Retina (tissue), 1 donor: ENCODE measurements at regions not wholly inside any gene's neighbourhood (a gene's known extent, or its start where the extent isn't known, plus 50 kb on each side); places are given as distances from the start of the nearest gene placed in this dataset.

ENCODE experiments used
- DNase-seq: peaks from one replicate; pipeline ENCODE4 v3.0.0-alpha.2; 2016

DNA sequence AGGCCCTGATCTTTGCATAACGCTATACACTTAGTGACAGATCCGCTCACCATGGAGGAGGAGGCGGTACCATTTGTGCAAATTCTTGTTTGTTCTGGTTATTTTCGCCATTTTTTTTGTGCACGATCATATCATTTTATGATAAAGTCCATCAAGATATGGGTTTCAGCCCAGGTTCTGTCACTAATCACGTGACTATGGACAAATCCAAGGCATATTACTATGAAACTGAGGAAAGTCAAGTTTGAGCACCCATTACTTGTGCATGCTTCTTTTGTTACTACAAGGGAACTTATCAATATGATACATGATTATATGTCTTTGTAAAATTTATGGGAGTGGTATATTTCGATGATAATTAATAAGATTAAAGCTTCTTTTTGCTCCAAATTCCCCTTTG lies 829.5 kb downstream of the ROBO2 start:
- DNase-seq = no peak

DNA sequence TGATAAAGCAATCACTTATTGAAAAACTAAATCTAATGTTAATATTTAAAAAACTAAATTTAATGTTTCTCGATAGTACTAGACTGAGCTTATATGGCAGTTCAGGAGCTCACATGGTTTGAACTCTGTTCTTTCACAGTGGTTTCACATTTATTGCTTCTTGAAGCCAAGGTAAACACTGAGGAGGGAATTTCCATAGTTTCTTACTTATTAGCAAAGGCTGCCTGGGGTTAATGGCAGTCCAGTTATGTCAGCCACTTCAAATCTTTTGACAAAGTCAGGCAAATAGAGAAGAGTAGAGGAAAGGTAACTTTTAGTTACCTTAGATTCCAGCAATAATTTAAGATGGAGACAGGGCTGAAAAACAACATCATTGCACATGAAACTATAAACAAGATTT lies 831.5 kb downstream of the ROBO2 start:
- DNase-seq = no peak

- DNase-seq = no peak
Measured at GRCh38 chr3:77873598-77873997, 833.7 kb downstream of the ROBO2 start.

DNA sequence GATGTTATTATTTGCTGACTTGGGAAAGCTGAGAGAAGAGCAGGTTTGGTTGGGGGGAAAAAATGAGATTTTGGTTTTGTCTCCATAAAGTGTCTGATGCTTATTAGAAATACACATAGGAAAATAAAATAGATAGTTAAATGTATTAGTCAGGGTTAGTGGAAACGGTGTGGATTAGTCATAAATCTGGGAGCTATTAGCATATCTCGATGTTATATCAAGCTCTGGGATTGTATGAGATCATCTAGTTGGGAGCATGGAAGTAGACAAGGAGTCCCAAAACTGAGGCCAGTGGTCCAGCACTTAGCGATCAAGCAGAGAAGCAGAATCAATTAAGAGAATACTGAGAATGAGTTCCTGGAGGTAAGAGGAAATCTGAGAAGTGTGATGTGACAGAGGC lies 845.5 kb downstream of the ROBO2 start:
- DNase-seq = no peak

DNA sequence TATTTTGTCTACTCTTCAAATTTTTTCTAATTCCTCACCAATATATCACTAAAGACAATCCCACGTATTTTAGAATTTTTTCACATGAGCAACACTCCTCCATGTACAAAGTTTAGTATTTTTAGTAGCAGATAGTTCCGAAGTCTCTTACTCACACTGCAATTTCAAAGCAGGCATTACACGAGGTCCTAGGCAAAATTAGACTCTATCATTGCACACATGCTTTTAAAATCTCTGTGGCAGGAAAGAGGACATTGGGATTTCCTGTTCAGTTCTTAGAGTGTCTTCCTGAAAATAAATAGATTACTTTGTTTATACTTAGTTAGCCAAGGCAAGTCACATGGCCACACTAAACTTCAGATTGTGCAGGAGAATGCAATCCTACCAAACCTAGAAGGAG lies 847.7 kb downstream of the ROBO2 start:
- DNase-seq = no peak

DNA sequence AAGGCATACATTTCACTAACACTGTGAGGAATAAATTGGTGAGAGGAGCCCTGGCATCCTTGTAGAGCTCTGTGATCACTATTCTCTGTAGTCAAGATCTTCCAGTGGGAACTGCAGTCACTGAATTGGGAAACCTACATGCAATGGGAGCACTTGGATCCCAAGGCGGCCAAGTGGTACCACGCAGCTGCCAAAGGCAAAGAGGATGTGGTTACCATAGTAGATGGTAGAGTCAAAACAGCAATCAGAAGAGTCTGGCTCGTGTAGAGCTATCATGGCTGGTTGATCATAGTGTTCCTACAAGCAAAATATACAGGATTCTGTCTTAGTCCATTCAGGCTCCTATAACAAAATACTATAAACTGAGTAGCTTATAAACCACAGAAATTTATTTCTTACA lies 849.7 kb downstream of the ROBO2 start:
- no peak for DNase-seq

GRCh38 chr3:77898621-77899020 lies 858.7 kb downstream of the ROBO2 start:
- DNase-seq = no peak

GRCh38 chr3:77902675-77903074 lies 862.8 kb downstream of the ROBO2 start:
- no peak for DNase-seq

- DNase-seq = no peak
Measured at GRCh38 chr3:77906102-77906709, 866.3 kb downstream of the ROBO2 start.

- DNase-seq = no peak
Measured at GRCh38 chr3:77913524-77914174, 873.8 kb downstream of the ROBO2 start.

GRCh38 chr3:77915336-77915735 lies 875.4 kb downstream of the ROBO2 start:
- DNase-seq = no peak

DNA sequence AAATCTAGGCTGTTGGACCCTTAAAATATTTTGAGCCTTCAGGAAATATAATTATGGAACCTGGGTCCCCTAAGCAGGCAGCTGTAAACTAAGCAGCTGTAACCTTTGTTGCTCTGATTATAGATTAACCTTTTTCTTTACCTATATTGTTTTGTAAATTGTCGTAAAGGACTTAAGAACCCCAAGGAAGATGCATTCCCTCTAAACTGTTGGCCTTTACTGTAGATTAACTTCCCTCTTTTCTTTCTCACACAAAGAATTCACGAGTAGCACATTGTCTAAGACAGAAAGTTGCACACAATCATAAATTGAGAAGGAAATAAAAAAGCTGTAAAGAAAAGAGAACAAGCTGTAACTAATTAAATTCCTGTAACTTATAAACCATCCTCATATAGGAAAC lies 877.3 kb downstream of the ROBO2 start:
- DNase-seq = no peak

- no peak for DNase-seq
Measured at GRCh38 chr3:77919244-77919643, 879.3 kb downstream of the ROBO2 start.

DNA sequence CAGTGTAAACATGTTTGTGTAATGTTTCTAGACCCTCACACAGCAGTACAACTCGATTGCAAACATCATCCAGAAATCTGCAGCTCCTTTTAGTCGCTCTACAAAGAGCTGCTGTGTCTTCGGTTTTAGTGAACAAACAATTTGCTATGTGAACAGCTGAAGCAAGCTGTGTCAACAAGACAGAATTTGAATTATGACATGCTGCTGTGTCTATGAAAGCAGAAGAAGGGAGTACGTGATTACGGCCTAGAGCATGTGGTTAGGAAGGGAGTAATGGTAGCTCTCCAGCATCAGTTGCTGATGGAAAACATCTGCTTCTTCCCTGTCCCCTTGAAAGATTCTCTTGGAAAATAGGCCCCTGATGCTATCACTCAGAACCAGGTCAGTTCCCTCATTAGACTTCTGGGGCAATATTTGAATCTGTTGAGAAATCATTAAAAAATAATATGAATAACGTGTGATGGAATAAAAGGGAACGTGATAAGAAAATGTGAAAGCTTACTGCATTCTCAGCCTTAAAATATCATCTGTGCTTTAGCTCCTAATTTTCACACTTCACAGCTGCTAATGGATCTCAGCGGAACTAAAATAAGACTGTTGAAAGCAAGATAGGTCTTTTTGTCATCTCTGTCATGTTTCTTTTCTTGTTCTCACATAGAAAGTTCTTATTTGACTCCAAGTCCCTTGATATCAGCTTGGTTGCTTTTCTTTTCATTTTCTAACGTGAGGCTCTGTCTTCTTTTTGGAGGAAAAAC lies 891.5 kb downstream of the ROBO2 start:
- peak; percentile 18 for DNase-seq

- DNase-seq = no peak
Measured at GRCh38 chr3:77932926-77933325, 893.0 kb downstream of the ROBO2 start.

GRCh38 chr3:77933926-77934325 lies 894.0 kb downstream of the ROBO2 start:
- DNase-seq = no peak

- DNase-seq = no peak
Measured at GRCh38 chr3:77935418-77935817, 895.5 kb downstream of the ROBO2 start.

DNA sequence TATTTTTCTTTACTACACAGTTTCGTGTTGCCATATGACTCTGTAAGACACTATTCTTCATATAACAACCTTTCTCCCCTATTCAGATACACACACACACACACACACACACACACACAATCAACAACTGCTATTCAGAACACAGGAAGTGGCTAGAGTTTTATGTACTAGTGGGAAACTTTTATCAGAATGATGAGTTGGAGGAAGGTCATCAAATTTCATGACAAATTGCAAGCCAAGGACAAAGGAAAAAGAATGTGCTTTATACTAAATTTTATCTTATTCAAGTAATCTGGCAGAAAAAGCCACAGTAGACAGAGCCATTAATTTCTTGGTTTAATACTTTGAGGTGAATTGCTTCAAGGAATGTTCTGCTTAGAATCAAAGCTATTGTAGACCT lies 899.8 kb downstream of the ROBO2 start:
- DNase-seq = no peak

DNA sequence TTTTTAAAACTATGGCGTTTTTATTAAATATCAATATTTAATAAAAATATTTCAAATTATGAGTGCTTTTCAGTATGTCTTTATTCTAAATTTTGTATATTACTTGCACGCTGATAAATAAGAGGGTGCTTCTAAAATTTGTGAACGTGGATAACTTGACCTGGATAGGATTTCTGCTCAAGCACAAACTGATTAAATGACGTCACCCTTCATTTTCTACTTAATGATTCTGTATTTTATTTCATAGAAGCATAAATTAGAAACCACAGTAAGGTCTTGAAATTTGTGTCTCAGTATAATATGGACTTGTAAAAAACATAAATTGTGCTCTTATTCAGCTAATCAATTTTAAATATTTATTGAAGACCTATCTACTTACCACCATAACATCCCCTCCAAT lies 903.7 kb downstream of the ROBO2 start:
- DNase-seq = no peak

- DNase-seq = no peak
Measured at GRCh38 chr3:77945320-77945719, 905.4 kb downstream of the ROBO2 start.

DNA sequence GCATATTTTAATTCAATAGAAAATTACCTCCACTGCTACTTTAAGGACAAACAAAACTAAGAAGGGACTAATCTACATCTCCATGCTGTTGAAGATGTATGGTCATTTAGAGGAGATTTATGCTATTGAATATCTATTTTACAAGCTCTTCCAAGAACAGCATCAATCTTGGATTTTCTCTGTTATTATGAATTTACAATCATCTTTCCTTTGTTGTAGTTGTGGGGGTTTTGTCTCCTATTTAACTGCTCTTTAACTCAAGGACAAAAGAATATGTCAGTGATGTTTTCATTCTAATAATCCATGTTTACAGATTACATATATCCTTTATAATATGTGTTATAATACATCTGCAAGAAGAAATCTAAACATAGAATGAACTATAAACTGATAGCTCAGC lies 907.8 kb downstream of the ROBO2 start:
- DNase-seq = no peak

GRCh38 chr3:77967621-77968020 lies 927.7 kb downstream of the ROBO2 start:
- DNase-seq = no peak

- no peak for DNase-seq
Measured at GRCh38 chr3:77976079-77976478, 936.2 kb downstream of the ROBO2 start.

GRCh38 chr3:78003090-78003489 lies 963.2 kb downstream of the ROBO2 start:
- no peak for DNase-seq
